Common myeloid progenitor, CD34-positive (primary cell): ENCODE measurements at regions not wholly inside any gene's neighbourhood (a gene's known extent, or its start where the extent isn't known, plus 50 kb on each side); places are given as distances from the start of the nearest gene placed in this dataset.

Experiments used
- CTCF ChIA-PET: fragments of 350-600 bp; sonication (Branson Sonifier 250); formaldehyde crosslinking; loops from one replicate; lab custom pipeline; 2021; ENCODE audit warnings: antibody characterized with exemption; lab: Charles Lee
- POLR2A ChIA-PET: fragments of 350-600 bp; sonication (Branson Sonifier 250); formaldehyde crosslinking; loops from one replicate; lab custom pipeline; 2021; ENCODE audit warnings: antibody characterized with exemption; lab: Charles Lee
- DNase-seq, 3 donors: peaks; one replicate each; pipeline versions ENCODE4 v3.0.0 to v3.0.0-alpha.2; 2013
- H3K27ac ChIP-seq, 2 experiments: 1 replicate in 1 of 2; 2 replicates in 1 of 2; pipeline ENCODE4 v1.7.0; 2013; ENCODE audit warnings: inconsistent platforms in 2 of 2, low read length in 2 of 2, mild to moderate bottlenecking in 2 of 2, low read depth in 1 of 2, moderate library complexity in 1 of 2; ENCODE audit not compliant: severe bottlenecking in 2 of 2, insufficient read depth in 1 of 2, poor library complexity in 1 of 2
- H3K27me3 ChIP-seq, 5 experiments: replicated peaks in 2 of 5; 1 replicate in 3 of 5; 2 replicates in 2 of 5; pipeline versions ENCODE4 v1.6.1 to v1.7.0; 2013; ENCODE audit warnings: low read length in 4 of 5, mild to moderate bottlenecking in 2 of 5, moderate library complexity in 2 of 5, inconsistent platforms in 1 of 5; ENCODE audit not compliant: insufficient read depth in 5 of 5, control insufficient read depth in 4 of 5
- H3K36me3 ChIP-seq, 4 experiments: 1 replicate in 2 of 4; 2 replicates in 2 of 4; pipeline versions ENCODE4 v1.6.1 to v1.7.0; 2013; ENCODE audit warnings: low read length in 3 of 4, control low read depth in 1 of 4, mild to moderate bottlenecking in 1 of 4; ENCODE audit not compliant: control insufficient read depth in 4 of 4, insufficient read depth in 4 of 4
- H3K4me1 ChIP-seq, 4 experiments: 1 replicate in 3 of 4; 2 replicates in 1 of 4; pipeline versions ENCODE4 v1.6.1 to v1.7.1; 2013; ENCODE audit warnings: low read length in 3 of 4, mild to moderate bottlenecking in 3 of 4, control low read depth in 1 of 4, inconsistent platforms in 1 of 4, moderate library complexity in 1 of 4; ENCODE audit not compliant: control insufficient read depth in 4 of 4, insufficient read depth in 4 of 4; ENCODE audit errors: control extremely low read depth in 1 of 4
- H3K4me3 ChIP-seq, 7 experiments: 1 replicate in 4 of 7; 2 replicates in 3 of 7; pipeline versions ENCODE4 v1.5.1 to v1.7.0; 2013; ENCODE audit warnings: mild to moderate bottlenecking in 7 of 7, low read length in 6 of 7, moderate library complexity in 6 of 7, inconsistent platforms in 2 of 7, low read depth in 2 of 7, control low read depth in 1 of 7; ENCODE audit not compliant: insufficient read depth in 4 of 7, control insufficient read depth in 1 of 7; ENCODE audit errors: extremely low read depth in 1 of 7
- H3K9me3 ChIP-seq, 5 experiments: 1 replicate in 4 of 5; 2 replicates in 1 of 5; pipeline versions ENCODE4 v1.6.1 to v1.7.1; 2013; ENCODE audit warnings: low read length in 4 of 5, mild to moderate bottlenecking in 2 of 5, inconsistent platforms in 1 of 5, low read depth in 1 of 5, moderate library complexity in 1 of 5; ENCODE audit not compliant: control insufficient read depth in 4 of 5, insufficient read depth in 2 of 5; ENCODE audit errors: control extremely low read depth in 1 of 5
- WGBS: methylation state at CpG from one replicate; pipeline ENCODE4 v1.1.5; 2013; ENCODE audit not compliant: insufficient coverage; 5-methylcytosine and 5-hydroxymethylcytosine counted together

GRCh38 chr6:98212468-98212867, 621.9 kb upstream of the POU3F2 start:
- CTCF ChIA-PET = no interaction called here
- H3K9me3 ChIP-seq = no peaks in the 10 kb centered on the region
- H3K36me3 ChIP-seq = no peaks in the 10 kb centered on the region
- 80% methylated on average over 1 of the region's 2 CpGs for WGBS
- no peaks in the 10 kb centered on the region for H3K27me3 ChIP-seq
- H3K4me1 ChIP-seq = no peaks in the 10 kb centered on the region
- DNase-seq = no peak
- H3K4me3 ChIP-seq = no peak overlapping the region
- no peak overlapping the region for H3K27ac ChIP-seq
- POLR2A ChIA-PET = no interaction called here

- DNase-seq = no peak
- Histone ChIP-seq H3K4me3 (no peak overlapping the region), H3K36me3 (no peaks in the 10 kb centered on the region), H3K27me3 (no peaks in the 10 kb centered on the region), H3K4me1 (no peaks in the 10 kb centered on the region), H3K27ac (no peak overlapping the region), H3K9me3 (no peaks in the 10 kb centered on the region)
- POLR2A ChIA-PET = no interaction called here
- CTCF ChIA-PET = no interaction called here
Measured at GRCh38 chr6:98215531-98215930, 618.8 kb upstream of the POU3F2 start.

- H3K36me3 ChIP-seq = no peaks in the 10 kb centered on the region
- ChIA-PET CTCF (no interaction called here), POLR2A (no interaction called here)
- no peaks in the 10 kb centered on the region for H3K9me3 ChIP-seq
- H3K27ac ChIP-seq = no peak overlapping the region
- no peak overlapping the region for H3K4me3 ChIP-seq
- DNase-seq = no peak
- H3K27me3 ChIP-seq = no peaks in the 10 kb centered on the region
- 75% methylated on average over 1 of the region's 1 CpG for WGBS
- H3K4me1 ChIP-seq = no peaks in the 10 kb centered on the region
Measured at GRCh38 chr6:98230250-98230649, 604.1 kb upstream of the POU3F2 start.

- H3K9me3 ChIP-seq = no peaks in the 10 kb centered on the region
- H3K36me3 ChIP-seq = no peaks in the 10 kb centered on the region
- ChIA-PET POLR2A (no interaction called here), CTCF (no interaction called here)
- no peak overlapping the region for H3K27ac ChIP-seq
- H3K4me3 ChIP-seq = no peak overlapping the region
- WGBS = 92% methylated on average over 2 of the region's 3 CpGs
- H3K27me3 ChIP-seq = no peaks in the 10 kb centered on the region
- H3K4me1 ChIP-seq = no peaks in the 10 kb centered on the region
- no peak for DNase-seq
Measured at GRCh38 chr6:98239057-98239456, 595.3 kb upstream of the POU3F2 start.

DNA sequence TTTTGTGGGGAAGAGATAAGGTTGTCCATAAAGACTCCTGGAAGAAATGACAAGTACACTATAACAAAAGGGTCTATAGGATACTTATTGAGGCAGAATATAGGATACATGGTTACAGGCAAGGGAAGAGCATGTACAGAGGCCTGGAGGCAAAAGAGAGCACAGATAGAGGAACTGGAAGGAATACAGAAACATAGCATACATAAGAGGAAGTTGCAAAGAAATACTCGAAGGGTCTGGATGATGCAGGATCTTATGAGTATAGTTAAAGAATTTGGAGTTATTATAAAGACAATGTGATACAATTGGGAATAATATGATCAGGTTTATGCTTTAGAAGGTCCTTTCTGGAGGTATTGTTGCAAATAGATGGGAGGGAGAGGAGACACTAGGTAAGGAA, 592.7 kb upstream of the POU3F2 start:
- Histone ChIP-seq H3K4me3 (no peak overlapping the region), H3K27me3 (no peaks in the 10 kb centered on the region), H3K9me3 (no peaks in the 10 kb centered on the region), H3K36me3 (no peaks in the 10 kb centered on the region), H3K4me1 (no peaks in the 10 kb centered on the region), H3K27ac (no peak overlapping the region)
- WGBS = 0% methylated on average over 1 of the region's 1 CpG
- POLR2A ChIA-PET = no interaction called here
- CTCF ChIA-PET = no interaction called here
- DNase-seq = no peak

DNA sequence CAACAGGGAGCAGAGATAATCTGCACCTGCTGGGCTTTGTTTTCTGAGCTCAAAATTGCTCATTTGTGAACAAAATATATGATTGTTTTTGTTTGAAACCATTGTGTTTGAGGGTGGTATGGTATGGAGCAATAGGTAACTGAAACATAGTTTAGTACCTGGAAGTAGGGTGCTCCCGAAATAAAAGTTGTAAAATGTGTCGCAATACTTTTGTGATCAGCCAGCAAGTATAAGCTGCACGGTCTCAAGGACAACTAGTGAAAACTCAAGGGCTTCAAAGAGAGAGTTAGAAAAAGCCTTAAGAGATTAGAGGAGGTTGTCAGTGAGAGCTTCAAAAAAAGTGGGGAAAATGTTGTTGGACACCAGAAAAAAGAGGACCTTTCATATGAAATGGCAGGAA, 579.8 kb upstream of the POU3F2 start:
- 100% methylated on average over 3 of the region's 3 CpGs for WGBS
- no peak for DNase-seq
- no peaks in the 10 kb centered on the region for H3K27me3 ChIP-seq
- H3K4me3 ChIP-seq = no peak overlapping the region
- H3K4me1 ChIP-seq = no peaks in the 10 kb centered on the region
- no peaks in the 10 kb centered on the region for H3K36me3 ChIP-seq
- H3K27ac ChIP-seq = no peak overlapping the region
- CTCF ChIA-PET = no interaction called here
- no peaks in the 10 kb centered on the region for H3K9me3 ChIP-seq
- POLR2A ChIA-PET = no interaction called here

DNA sequence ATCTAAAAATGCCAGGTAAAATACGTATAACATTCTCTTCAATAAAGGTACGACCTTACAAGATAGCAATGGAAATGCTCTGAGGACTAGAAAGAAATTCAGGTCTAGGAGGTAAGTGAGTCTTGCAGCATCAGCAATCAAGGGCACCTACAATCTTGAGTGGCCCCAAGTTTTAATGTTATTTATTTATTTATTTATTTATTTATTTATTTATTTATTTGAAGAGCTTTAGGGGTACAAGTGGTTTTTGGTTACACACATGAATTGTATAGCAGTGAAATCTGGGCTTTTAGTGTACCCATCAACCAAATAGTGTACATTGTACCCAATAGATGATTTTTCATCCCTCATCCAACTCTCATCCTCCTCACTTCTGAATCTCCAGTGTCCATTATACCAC, 574.0 kb upstream of the POU3F2 start:
- no peaks in the 10 kb centered on the region for H3K4me1 ChIP-seq

More for the DNA sequence above, 574.0 kb upstream of the POU3F2 start:
- Histone ChIP-seq H3K9me3 (no peaks in the 10 kb centered on the region), H3K27me3 (no peaks in the 10 kb centered on the region), H3K27ac (no peak overlapping the region), H3K4me3 (no peak overlapping the region), H3K36me3 (no peaks in the 10 kb centered on the region)
- no peak for DNase-seq
- 100% methylated on average over 2 of the region's 2 CpGs for WGBS
- ChIA-PET POLR2A (no interaction called here), CTCF (no interaction called here)
